SH-SY5Y (cell line): ENCODE measurements at regions not wholly inside any gene's neighbourhood (a gene's known extent, or its start where the extent isn't known, plus 50 kb on each side); places are given as distances from the start of the nearest gene placed in this dataset.

Source experiments
- GATA2 ChIP-seq: IDR thresholded peaks from 2 replicates; pipeline ENCODE4 v1.6.1; 2011; ENCODE audit warnings: mild to moderate bottlenecking, low read depth, low read length
- GATA3 ChIP-seq: IDR thresholded peaks from 2 replicates; pipeline ENCODE4 v1.6.1; 2011; ENCODE audit warnings: low read depth, mild to moderate bottlenecking, low read length, moderate library complexity

GRCh38 chr3:26091096-26091495 lies 301.2 kb downstream of the OXSM start:
- no peak for TF ChIP-seq GATA3
- no peak for TF ChIP-seq GATA2

GRCh38 chr3:26091626-26092025 lies 301.7 kb downstream of the OXSM start:
- TF ChIP-seq GATA2 (no peak), GATA3 (no peak)

- no peak for TF ChIP-seq GATA3
- TF ChIP-seq GATA2 = no peak
Measured at GRCh38 chr3:26099692-26100091, 309.8 kb downstream of the OXSM start.

GRCh38 chr3:26100176-26100575 lies 310.3 kb downstream of the OXSM start:
- TF ChIP-seq GATA2 (no peak), GATA3 (no peak)

GRCh38 chr3:26102376-26102775 lies 312.5 kb downstream of the OXSM start:
- TF ChIP-seq GATA3 = no peak
- no peak for TF ChIP-seq GATA2

GRCh38 chr3:26104851-26105251 lies 315.0 kb downstream of the OXSM start:
- TF ChIP-seq GATA3 = no peak
- TF ChIP-seq GATA2 = no peak

GRCh38 chr3:26105261-26105660 lies 315.4 kb downstream of the OXSM start:
- TF ChIP-seq GATA2 (no peak), GATA3 (no peak)

GRCh38 chr3:26106228-26106627 lies 316.3 kb downstream of the OXSM start:
- TF ChIP-seq GATA3 (no peak), GATA2 (no peak)

- no peak for TF ChIP-seq GATA3
- no peak for TF ChIP-seq GATA2
Measured at GRCh38 chr3:26108846-26109489, 319.1 kb downstream of the OXSM start.

- TF ChIP-seq GATA2 (no peak), GATA3 (no peak)
Measured at GRCh38 chr3:26114851-26115250, 325.0 kb downstream of the OXSM start.

GRCh38 chr3:26118165-26118564 lies 328.3 kb downstream of the OXSM start:
- TF ChIP-seq GATA2 = no peak

GRCh38 chr3:26132942-26133341 lies 343.1 kb downstream of the OXSM start:
- no peak for TF ChIP-seq GATA3
- no peak for TF ChIP-seq GATA2

- no peak for TF ChIP-seq GATA2
- TF ChIP-seq GATA3 = no peak
Measured at GRCh38 chr3:26141296-26141695, 351.4 kb downstream of the OXSM start.

GRCh38 chr3:26145769-26146168 lies 355.9 kb downstream of the OXSM start:
- TF ChIP-seq GATA2 (no peak), GATA3 (no peak)

GRCh38 chr3:26171006-26171405 lies 381.1 kb downstream of the OXSM start:
- TF ChIP-seq GATA3 = no peak
- no peak for TF ChIP-seq GATA2

GRCh38 chr3:26191556-26191955 lies 401.7 kb downstream of the OXSM start:
- no peak for TF ChIP-seq GATA3
- TF ChIP-seq GATA2 = no peak
